Posterior cingulate gyrus (tissue), 11 donors: ENCODE measurements at regions not wholly inside any gene's neighbourhood (a gene's known extent, or its start where the extent isn't known, plus 50 kb on each side); places are given as distances from the start of the nearest gene placed in this dataset.
A peak's percentile ranks its signal among the peaks of the same experiment; 100 is the strongest.
"Not testable (repeated sequence)": the region's sequence is repeated elsewhere in the genome, so short reads cannot be mapped to it uniquely, and the experiment has no call there.

ENCODE experiments used
- DNase-seq, 10 donors: peaks; one replicate each; pipeline versions ENCODE4 v3.0.0 to v3.0.0-alpha.2; 2020 to 2021; ENCODE audit warnings: mixed read lengths in 3 of 10
- intact Hi-C: fragments of 100-400 bp; cut with DNase I; formaldehyde crosslinking; loops from one replicate; pipeline ENCODE4 v1.15.1; 2023

GRCh38 chr14:23828616-23829015 is 125.0 kb upstream of the DHRS4 start:
- no peak for DNase-seq
- intact Hi-C loops = no loop called here

- intact Hi-C loops = no loop called here
- DNase-seq = peak in 1 of 10 donors; percentile 77
Observed at GRCh38 chr14:23829736-23830471, 123.7 kb upstream of the DHRS4 start.

GRCh38 chr14:23831596-23831995 is 122.0 kb upstream of the DHRS4 start:
- DNase-seq = no peak
- intact Hi-C loops = no loop called here

- intact Hi-C loops = no loop called here
- DNase-seq = no peak
Observed at GRCh38 chr14:23861666-23862065, 91.9 kb upstream of the DHRS4 start.

- DNase-seq = no peak
- intact Hi-C loops = no loop called here
Observed at GRCh38 chr14:23862513-23862912, 91.1 kb upstream of the DHRS4 start.

- no peak for DNase-seq
- intact Hi-C loops = no loop called here
Observed at GRCh38 chr14:23863836-23864235, 89.7 kb upstream of the DHRS4 start.

GRCh38 chr14:23864259-23864658 is 89.3 kb upstream of the DHRS4 start:
- intact Hi-C loops = no loop called here
- DNase-seq = no peak

GRCh38 chr14:23864861-23865260 is 88.7 kb upstream of the DHRS4 start:
- no peak for DNase-seq
- intact Hi-C loops = no loop called here

- no peak for DNase-seq
- intact Hi-C loops = no loop called here
Observed at GRCh38 chr14:23865502-23865901, 88.1 kb upstream of the DHRS4 start.

- intact Hi-C loops = no loop called here
- no peak for DNase-seq
Observed at GRCh38 chr14:23866269-23866668, 87.3 kb upstream of the DHRS4 start.

GRCh38 chr14:23869078-23869719 is 84.4 kb upstream of the DHRS4 start:
- intact Hi-C loops = no loop called here

GRCh38 chr14:23876160-23876750 is 77.3 kb upstream of the DHRS4 start:
- intact Hi-C loops = no loop called here
- no peak for DNase-seq

More at GRCh38 chr14:23869078-23869719, 84.4 kb upstream of the DHRS4 start:
- no peak for DNase-seq

- intact Hi-C loops = no loop called here
- no peak for DNase-seq
Observed at GRCh38 chr14:23877111-23877510, 76.5 kb upstream of the DHRS4 start.

- no peak for DNase-seq
- intact Hi-C loops = no loop called here
Observed at GRCh38 chr14:23877538-23878180, 75.9 kb upstream of the DHRS4 start.

- no peak for DNase-seq
- intact Hi-C loops = no loop called here
Observed at GRCh38 chr14:23881282-23881681, 72.3 kb upstream of the DHRS4 start.

- intact Hi-C loops = no loop called here
- DNase-seq = no peak
Observed at GRCh38 chr14:23883684-23884540, 69.7 kb upstream of the DHRS4 start.

- DNase-seq = no peak
- intact Hi-C loops = no loop called here
Observed at GRCh38 chr14:23884541-23884904, 69.0 kb upstream of the DHRS4 start.

- DNase-seq = no peak
- intact Hi-C loops = no loop called here
Observed at GRCh38 chr14:23887536-23887935, 66.0 kb upstream of the DHRS4 start.

GRCh38 chr14:23891717-23892116 is 61.9 kb upstream of the DHRS4 start:
- intact Hi-C loops = not testable (repeated sequence)
- peak in 2 of 10 donors; percentile 62 to 68 for DNase-seq

GRCh38 chr14:23892289-23892688 is 61.3 kb upstream of the DHRS4 start:
- intact Hi-C loops, DNase-seq: not testable (repeated sequence)
